ENCODE measurements at regions not wholly inside any gene's neighbourhood (a gene's known extent, or its start where the extent isn't known, plus 50 kb on each side); places are given as distances from the start of the nearest gene placed in this dataset.

- TF ChIP-seq SKIL (IDR thresholded peaks at IDR 0.05; ENCODE audit: low read depth, poor library complexity, severe bottlenecking): no peak
Measured at GRCh38 chr4:41487868-41488440, 50.0 kb upstream of the LIMCH1 start (continued).
